Suprapubic skin (tissue), 4 donors: ENCODE measurements at regions not wholly inside any gene's neighbourhood (a gene's known extent, or its start where the extent isn't known, plus 50 kb on each side); places are given as distances from the start of the nearest gene placed in this dataset.

Experiments used
- CTCF ChIP-seq, 2 donors: fragments of 200-600 bp in 1 of 2; fragments of 450-650 bp in 1 of 2; sonication (generic) in 1 of 2; IDR thresholded peaks; one replicate each; pipeline ENCODE4 v1.5.1; 2016 to 2019; ENCODE audit warnings: antibody characterized with exemption in 2 of 2, mild to moderate bottlenecking in 1 of 2, moderate library complexity in 1 of 2
- EP300 ChIP-seq: sonication (generic); formaldehyde crosslinking; IDR thresholded peaks from one replicate; pipeline ENCODE4 v1.6.1; 2017; ENCODE audit warnings: antibody characterized with exemption
- POLR2A ChIP-seq, 2 donors: fragments of 450-650 bp; IDR thresholded peaks; one replicate each; pipeline ENCODE4 v1.6.1; 2017; ENCODE audit warnings: antibody characterized with exemption in 2 of 2, mild to moderate bottlenecking in 2 of 2, moderate library complexity in 2 of 2
- POLR2AphosphoS5 ChIP-seq, 3 donors: sonication (generic); formaldehyde crosslinking; IDR thresholded peaks; one replicate each; pipeline ENCODE4 v1.6.1; 2017; ENCODE audit warnings: antibody characterized with exemption in 3 of 3

- TF ChIP-seq CTCF (IDR thresholded peaks at IDR 0.05) (no peak), POLR2A (IDR thresholded peaks at IDR 0.05) (no peak), EP300 (no peak), POLR2AphosphoS5 (IDR thresholded peaks at IDR 0.05) (no peak)
Observed at GRCh38 chr7:37552030-37552429, 103.4 kb upstream of the ELMO1 start.
